ENCODE measurements at regions not wholly inside any gene's neighbourhood (a gene's known extent, or its start where the extent isn't known, plus 50 kb on each side); places are given as distances from the start of the nearest gene placed in this dataset.
A peak's percentile ranks its signal among the peaks of the same experiment; 100 is the strongest.

DNA sequence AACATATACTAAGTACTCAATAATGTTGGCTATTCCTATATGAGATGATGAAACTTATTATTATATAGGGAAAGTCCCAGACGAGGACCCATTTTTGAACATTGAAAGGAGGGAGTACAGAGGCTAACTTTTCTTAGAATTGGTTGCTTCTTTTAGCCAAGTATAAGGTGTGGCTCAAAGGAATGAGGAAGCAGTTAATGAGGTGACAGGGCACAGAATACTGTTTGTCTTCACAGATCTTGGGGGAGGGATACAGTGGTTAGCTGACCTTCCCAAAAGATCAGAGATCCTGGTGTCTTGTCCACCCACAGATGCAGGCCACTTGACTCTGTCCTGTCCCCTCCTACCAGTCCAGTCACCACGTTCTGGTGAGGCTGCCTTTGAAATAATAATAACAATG, 67.8 kb upstream of the EPB41L1 start:
- dilution Hi-C loops (cut with MboI; ENCODE audit: extremely low pct_ligation_motif_present, low sequenced_read_pairs) = no loop called here
- no peak for TF ChIP-seq EZH2 (IDR thresholded peaks at IDR 0.05; ENCODE audit: low read length)
- TF ChIP-seq, protein P1, sequence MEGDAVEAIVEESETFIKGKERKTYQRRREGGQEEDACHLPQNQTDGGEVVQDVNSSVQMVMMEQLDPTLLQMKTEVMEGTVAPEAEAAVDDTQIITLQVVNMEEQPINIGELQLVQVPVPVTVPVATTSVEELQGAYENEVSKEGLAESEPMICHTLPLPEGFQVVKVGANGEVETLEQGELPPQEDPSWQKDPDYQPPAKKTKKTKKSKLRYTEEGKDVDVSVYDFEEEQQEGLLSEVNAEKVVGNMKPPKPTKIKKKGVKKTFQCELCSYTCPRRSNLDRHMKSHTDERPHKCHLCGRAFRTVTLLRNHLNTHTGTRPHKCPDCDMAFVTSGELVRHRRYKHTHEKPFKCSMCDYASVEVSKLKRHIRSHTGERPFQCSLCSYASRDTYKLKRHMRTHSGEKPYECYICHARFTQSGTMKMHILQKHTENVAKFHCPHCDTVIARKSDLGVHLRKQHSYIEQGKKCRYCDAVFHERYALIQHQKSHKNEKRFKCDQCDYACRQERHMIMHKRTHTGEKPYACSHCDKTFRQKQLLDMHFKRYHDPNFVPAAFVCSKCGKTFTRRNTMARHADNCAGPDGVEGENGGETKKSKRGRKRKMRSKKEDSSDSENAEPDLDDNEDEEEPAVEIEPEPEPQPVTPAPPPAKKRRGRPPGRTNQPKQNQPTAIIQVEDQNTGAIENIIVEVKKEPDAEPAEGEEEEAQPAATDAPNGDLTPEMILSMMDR (optimal IDR thresholded peaks at IDR 0.05 in 1 of 3, IDR thresholded peaks at IDR 0.05 in 1 of 3, conservative IDR thresholded peaks at IDR 0.05 in 1 of 3; ENCODE audit: extremely low read depth in 1 of 3, insufficient read depth in 2 of 3, low read length in 3 of 3) = no peak
- Histone ChIP-seq H3K9ac (ENCODE audit: control insufficient read depth, extremely low read depth, insufficient read depth, low read length) (peak overlapping the region; percentile 3), H3K9me1 (ENCODE audit: control insufficient read depth, extremely low read depth, insufficient read depth, low read length) (no peaks in the 10 kb centered on the region), H2AFZ (ENCODE audit: control insufficient read depth, low read length) (peak overlapping the region; percentile 72), H3K4me1 (ENCODE audit: control insufficient read depth, extremely low read depth, insufficient read depth, low read length) (peaks cover 39% of the 10 kb centered on the region), H3K79me2 (ENCODE audit: control insufficient read depth, insufficient read depth, low read length) (no peaks in the 10 kb centered on the region), H3K27me3 (ENCODE audit: control insufficient read depth, extremely low read depth, insufficient read depth, low read length) (no peaks in the 10 kb centered on the region), H3K4me3 (ENCODE audit: control insufficient read depth in 2 of 3, extremely low read depth in 1 of 3, insufficient read depth in 2 of 3, low read depth in 1 of 3, low read length in 3 of 3) (no peak overlapping the region), H3K36me3 (ENCODE audit: control insufficient read depth in 2 of 2, extremely low read depth in 1 of 2, insufficient read depth in 2 of 2, low read length in 2 of 2) (no peaks in the 10 kb centered on the region), H3K4me2 (ENCODE audit: control insufficient read depth, extremely low read depth, insufficient read depth, low read depth, low read length) (peak overlapping the region; percentile 50), H4K20me1 (ENCODE audit: control insufficient read depth, extremely low read depth, insufficient read depth, low read length) (no peaks in the 10 kb centered on the region), H3K27ac (ENCODE audit: control insufficient read depth, insufficient read depth, low read length) (peak overlapping the region; percentile 35), H3K9me3 (ENCODE audit: control insufficient read depth, low read depth, low read length) (no peaks in the 10 kb centered on the region)
- peak; percentile 9 for FAIRE-seq
- no peak for DNase-seq (ENCODE audit: low read depth, low spot score)

DNA sequence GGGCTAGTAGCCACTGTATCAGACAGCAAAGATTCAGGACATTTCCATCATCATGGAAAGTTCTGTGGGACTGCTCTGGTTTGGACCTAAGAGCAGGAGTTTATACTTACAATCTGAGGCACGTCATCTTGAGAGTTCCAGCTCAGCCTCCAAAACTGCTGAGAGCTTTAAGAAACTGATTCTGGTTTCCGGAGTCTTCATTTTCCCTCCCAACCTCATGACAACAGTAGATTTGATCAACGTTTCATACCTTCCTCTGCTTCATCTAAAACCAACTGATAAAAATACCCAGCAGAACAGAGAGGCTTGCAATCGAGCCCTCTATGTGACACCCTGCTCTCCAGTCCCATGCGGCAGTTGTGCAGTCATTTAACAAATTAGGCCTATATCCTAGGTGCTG, 64.3 kb upstream of the EPB41L1 start:
- dilution Hi-C loops (cut with MboI; ENCODE audit: extremely low pct_ligation_motif_present, low sequenced_read_pairs) = no loop called here
- Histone ChIP-seq H3K36me3 (ENCODE audit: control insufficient read depth in 2 of 2, extremely low read depth in 1 of 2, insufficient read depth in 2 of 2, low read length in 2 of 2) (no peaks in the 10 kb centered on the region), H3K9me1 (ENCODE audit: control insufficient read depth, extremely low read depth, insufficient read depth, low read length) (no peaks in the 10 kb centered on the region), H3K27ac (ENCODE audit: control insufficient read depth, insufficient read depth, low read length) (no peak overlapping the region), H3K9me3 (ENCODE audit: control insufficient read depth, low read depth, low read length) (no peaks in the 10 kb centered on the region), H3K4me1 (ENCODE audit: control insufficient read depth, extremely low read depth, insufficient read depth, low read length) (peaks cover 33% of the 10 kb centered on the region), H3K79me2 (ENCODE audit: control insufficient read depth, insufficient read depth, low read length) (no peaks in the 10 kb centered on the region), H4K20me1 (ENCODE audit: control insufficient read depth, extremely low read depth, insufficient read depth, low read length) (no peaks in the 10 kb centered on the region), H3K27me3 (ENCODE audit: control insufficient read depth, extremely low read depth, insufficient read depth, low read length) (no peaks in the 10 kb centered on the region), H2AFZ (ENCODE audit: control insufficient read depth, low read length) (no peak overlapping the region), H3K4me2 (ENCODE audit: control insufficient read depth, extremely low read depth, insufficient read depth, low read depth, low read length) (no peak overlapping the region), H3K4me3 (ENCODE audit: control insufficient read depth in 2 of 3, extremely low read depth in 1 of 3, insufficient read depth in 2 of 3, low read depth in 1 of 3, low read length in 3 of 3) (no peak overlapping the region), H3K9ac (ENCODE audit: control insufficient read depth, extremely low read depth, insufficient read depth, low read length) (no peak overlapping the region)
- FAIRE-seq (no peak), DNase-seq (ENCODE audit: low read depth, low spot score) (no peak)
- TF ChIP-seq, protein P1 (optimal IDR thresholded peaks at IDR 0.05 in 1 of 3, IDR thresholded peaks at IDR 0.05 in 1 of 3, conservative IDR thresholded peaks at IDR 0.05 in 1 of 3; ENCODE audit: extremely low read depth in 1 of 3, insufficient read depth in 2 of 3, low read length in 3 of 3) = no peak
- TF ChIP-seq EZH2 (IDR thresholded peaks at IDR 0.05; ENCODE audit: low read length) = no peak

Measured in keratinocyte (primary cell).